Stimulated activated CD4-positive, alpha-beta T cell treated with anti-CD3 and anti-CD28 coated beads, Interleukin-12 subunit alpha, Interleukin-12 subunit beta, amount 100 ng/mL, for 24 hours (primary cell): ENCODE measurements at regions not wholly inside any gene's neighbourhood (a gene's known extent, or its start where the extent isn't known, plus 50 kb on each side); places are given as distances from the start of the nearest gene placed in this dataset.

Experiments
- DNase-seq, 2 experiments: peaks; one replicate each; pipeline ENCODE4 v3.0.0-alpha.2; 2020; ENCODE audit warnings: low read depth in 2 of 2

DNA sequence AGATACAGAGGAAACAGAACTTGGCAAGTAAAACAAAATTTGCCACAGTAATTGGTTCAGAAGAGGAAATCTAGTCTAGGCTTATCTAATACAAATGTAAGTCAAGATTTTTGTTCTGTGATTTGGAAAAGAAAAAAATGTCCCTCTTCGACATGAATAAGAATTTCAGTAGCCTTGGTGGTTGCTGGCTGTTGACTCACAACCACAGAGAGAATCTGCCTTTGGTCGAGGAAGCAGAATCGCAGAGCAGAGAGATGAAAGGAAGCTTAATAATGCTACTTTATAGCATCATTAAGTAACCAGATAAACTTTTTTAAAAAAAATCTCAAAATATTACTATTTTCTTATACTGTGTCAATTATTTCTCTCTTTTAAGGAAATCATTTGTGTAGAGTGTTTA is 1096.6 kb downstream of the FLRT2 start:
- DNase-seq, result no peak

DNA sequence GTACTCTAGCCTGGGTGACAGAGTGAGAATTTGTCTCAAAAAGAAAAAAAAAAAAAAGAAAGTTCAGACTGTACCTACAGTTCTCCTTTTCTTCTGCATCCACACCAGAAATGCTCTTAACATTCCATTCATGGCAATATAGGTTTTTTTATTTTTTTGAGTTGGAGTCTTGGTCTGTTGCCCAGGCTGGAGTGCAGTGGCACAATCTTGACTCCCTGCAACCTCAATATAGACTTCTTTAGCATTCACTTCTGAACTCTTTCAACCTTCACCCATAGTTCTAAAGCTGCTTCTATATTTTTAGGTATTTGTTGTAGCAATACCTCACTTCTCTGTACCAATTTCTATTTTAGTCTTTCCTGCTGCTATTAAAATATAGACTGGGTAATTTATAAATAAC is 1095.7 kb downstream of the FLRT2 start:
- DNase-seq, result no peak

DNA sequence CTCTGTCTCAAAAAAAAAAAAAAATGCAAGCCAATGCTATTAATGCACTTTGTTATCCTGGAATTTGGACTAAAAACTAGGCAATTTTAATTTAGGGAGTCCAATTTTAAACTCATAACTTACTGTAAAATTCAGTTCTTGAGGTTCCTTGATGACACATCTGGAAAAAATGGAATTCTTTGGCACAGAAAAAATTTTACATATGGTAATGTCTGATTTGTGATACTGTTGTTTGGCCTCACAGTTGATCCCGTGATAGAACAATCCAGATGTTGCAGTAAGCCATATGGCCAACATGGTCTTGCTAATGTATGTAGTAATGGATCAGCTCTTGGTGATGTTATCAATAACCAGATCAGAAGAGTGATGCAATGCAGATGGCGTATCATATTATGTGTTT is 1089.8 kb downstream of the FLRT2 start:
- DNase-seq, result no peak

DNA sequence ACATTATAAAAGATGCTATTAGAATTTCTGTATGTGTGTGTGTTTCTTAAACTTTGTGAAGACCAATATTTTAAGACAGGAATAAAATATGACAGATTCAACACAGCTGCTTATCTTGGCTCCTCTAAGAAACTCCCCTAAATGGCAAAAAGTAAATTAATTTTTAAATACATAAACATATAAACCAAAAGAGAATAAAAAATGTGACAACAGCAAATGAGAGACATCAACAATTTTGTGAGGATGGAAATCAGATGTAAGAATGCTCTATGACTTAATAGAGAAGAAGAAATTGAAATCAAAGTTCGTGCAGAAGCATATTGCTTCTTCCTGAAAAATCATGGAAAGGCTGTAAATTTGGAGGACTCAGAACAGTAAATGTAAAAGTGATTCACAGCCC is 1083.8 kb downstream of the FLRT2 start:
- DNase-seq, result no peak

DNA sequence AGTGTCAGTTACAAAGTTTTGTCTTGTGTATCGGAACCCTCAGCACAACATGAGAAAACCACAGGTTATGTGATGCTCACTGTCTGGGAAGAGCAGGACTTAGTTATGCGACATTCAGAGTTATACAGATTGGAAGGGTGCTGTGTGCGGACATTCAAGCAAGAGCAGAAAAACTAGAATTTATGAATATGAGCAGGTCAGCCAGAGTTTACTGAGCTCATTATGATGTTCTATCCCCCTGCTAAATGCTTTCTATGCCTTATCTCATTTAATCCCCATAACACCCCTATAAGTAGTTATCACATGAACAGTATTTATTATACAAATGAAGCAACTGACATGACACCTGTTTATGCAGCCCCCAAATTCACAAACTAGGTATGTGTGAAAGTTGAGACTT is 1083.2 kb downstream of the FLRT2 start:
- no peak for DNase-seq

- no peak for DNase-seq
These were observed 1074.6 kb downstream of the FLRT2 start for GRCh38 chr14:86604561-86604960.

GRCh38 chr14:86602263-86602662 is 1072.3 kb downstream of the FLRT2 start:
- DNase-seq, result no peak

DNA sequence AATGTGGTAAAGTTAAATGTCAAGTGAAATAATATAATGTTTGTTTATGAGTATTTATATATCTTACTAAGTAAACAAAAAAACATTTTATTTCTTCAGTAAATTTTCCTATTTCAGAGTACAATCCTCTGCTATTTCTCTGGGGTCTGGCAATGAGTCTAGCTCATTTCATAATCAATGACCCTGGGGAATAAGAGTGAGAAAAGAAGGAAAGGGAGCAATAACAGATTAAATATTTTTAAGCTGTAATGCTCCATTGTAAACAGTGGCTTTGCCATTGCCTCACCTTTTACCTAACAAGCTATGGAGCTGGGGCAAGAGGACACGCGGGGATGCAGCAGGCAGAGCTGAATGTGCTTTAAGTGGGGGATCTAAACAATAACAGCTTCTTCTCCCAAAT is 1071.9 kb downstream of the FLRT2 start:
- DNase-seq, result no peak

GRCh38 chr14:86597279-86597678 is 1067.3 kb downstream of the FLRT2 start:
- DNase-seq, result no peak

DNA sequence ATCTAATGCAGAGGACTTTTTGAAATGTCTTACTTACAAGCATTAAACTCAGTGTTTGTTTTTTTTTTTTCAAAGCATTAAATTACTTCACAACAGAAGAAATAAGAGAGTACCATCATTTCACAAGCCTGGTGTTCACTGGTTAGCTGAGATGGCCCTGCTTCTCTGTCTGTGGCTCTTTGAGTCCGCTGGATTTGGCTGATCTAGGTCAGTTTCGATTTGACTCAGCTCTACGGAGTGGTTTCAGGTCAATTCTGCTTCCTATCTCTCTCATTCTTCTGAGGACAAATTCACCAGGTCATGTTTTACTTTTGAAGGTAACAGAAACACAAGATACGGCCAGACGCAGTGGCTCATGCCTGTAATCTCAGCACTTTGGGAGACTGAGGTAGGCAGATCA is 1066.1 kb downstream of the FLRT2 start:
- no peak for DNase-seq

DNA sequence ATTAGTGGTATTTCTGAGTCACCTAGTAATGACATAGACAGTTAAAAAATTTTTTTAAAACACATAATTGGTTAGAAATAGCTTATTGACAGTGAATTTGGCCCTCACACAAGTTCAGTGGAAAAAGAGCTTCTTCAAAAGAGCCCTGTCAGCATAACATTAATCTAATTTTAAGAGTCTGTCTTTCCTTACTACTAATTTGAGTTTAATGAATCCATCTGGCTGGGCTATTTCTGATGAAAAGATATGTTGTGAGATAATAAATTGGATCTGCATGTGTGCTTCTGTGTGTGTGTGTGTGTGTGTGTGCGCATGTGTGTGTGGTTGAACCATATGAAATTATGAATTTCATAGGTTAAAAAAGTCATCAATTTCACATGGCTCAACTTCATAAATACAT is 1045.2 kb downstream of the FLRT2 start:
- DNase-seq, result no peak

GRCh38 chr14:86574778-86575129 is 1044.8 kb downstream of the FLRT2 start:
- DNase-seq, result no peak

- no peak for DNase-seq
These were observed 1044.3 kb downstream of the FLRT2 start for GRCh38 chr14:86574051-86574777.

DNA sequence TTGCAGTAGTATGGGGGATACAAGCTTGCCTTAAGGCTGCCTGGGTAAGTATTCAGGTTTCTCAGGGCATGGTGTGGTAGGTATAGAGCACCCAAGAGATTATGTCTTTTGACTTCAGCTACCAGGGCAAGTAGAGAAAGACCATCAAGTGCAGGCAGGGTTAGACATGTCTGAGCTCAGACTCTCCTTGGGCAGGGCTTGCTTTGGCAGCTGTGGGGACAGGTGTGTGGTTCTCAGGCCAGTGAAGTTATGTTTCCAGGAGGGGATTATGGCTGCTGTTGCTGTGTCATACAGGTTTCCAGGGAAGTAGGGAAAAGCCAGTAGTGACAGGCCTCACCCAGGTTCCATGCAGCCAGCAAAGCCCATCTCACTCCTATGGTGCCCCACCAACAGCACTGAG is 1040.4 kb downstream of the FLRT2 start:
- DNase-seq, result no peak

GRCh38 chr14:86543521-86543920 is 1013.6 kb downstream of the FLRT2 start:
- no peak for DNase-seq

DNA sequence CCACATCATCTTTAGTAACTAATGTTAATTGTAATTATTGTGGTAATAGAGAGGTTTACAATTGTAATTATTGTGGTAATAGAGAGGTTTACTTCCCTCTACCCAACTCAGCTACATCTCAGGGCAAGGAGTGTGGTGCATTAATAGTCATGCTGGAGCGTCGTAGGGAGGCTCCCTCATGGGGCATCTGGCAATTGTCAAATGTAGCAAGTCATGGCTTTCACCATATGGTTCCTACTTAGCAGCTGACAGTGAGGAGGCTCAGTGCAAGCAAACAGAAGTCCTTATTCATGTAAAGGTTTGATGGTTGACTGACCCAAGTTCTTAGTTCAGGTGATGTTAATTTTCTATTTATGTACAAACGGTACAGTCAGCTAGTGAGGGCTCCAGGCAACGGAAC is 1012.0 kb downstream of the FLRT2 start:
- no peak for DNase-seq

GRCh38 chr14:86540636-86541247 is 1010.8 kb downstream of the FLRT2 start:
- DNase-seq, result no peak

DNA sequence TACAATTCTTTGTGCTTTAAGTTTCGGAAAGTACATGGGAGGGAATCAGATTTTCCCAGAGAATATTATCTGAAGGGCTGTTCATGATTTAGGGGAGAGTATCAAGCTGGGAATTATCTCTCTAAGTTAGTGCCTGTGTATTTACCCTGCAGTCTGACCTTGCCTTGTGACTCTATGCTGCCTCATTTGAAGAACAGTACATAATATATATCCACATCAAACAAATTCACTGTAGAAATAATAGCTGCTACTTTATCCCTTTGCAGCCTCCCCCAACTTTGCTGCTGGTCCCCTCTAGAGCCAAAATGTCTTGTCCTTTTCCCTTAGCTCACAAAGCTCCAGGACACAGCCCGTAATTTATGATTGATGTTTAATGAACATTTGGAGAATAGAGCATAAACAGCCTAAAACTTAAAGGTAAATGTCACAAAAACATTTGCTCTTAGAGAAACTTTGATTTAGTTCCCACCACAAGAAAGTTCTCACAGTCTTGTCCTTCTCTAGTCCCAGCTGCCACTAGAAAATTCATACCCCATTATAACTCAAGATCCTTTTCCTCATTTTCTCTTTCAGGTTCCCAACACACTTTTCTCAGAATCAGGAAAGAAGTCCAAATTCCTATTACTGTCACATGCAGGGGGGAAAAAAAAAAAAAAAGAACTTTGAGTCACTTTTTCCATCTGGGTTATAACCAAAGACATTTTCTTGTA is 1009.6 kb downstream of the FLRT2 start:
- DNase-seq, result no peak

DNA sequence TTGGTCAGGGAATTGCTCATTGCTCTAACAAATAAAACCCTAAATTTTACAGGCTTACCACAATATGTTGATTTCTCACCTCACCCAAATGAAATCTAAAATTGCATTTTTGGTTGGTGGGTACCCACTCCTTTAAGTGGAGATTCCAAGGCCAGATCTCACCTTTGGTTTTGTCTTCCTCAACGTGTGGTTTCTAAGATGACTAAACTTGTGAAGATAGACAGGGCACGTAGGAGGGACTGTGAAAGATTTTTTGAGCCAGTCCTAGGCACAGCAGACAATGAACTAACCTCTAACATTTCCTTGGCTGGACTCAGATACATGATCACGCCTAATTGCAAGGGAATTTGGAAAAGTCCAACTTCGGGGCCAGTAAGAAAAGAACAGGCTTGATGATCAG is 1003.9 kb downstream of the FLRT2 start:
- DNase-seq, result no peak

DNA sequence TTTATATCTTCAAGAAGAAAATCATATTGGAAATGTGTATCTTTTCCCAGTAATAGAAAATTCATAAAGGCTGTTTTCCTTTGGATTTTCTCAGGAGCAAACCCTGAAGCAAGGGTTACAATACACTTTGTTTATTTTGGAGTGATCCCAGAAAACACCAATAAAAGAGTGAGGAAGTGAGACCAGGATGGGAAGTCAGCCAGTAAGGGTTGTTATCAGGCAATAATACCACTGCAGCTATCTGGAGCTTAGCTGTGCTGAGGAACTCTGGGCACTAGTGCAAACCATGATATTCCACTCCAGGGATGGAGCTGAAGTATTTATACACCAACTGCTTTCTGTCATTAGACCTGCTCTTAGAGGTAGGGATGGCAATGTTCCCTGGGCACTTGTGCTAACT is 1002.3 kb downstream of the FLRT2 start:
- DNase-seq, result no peak

DNA sequence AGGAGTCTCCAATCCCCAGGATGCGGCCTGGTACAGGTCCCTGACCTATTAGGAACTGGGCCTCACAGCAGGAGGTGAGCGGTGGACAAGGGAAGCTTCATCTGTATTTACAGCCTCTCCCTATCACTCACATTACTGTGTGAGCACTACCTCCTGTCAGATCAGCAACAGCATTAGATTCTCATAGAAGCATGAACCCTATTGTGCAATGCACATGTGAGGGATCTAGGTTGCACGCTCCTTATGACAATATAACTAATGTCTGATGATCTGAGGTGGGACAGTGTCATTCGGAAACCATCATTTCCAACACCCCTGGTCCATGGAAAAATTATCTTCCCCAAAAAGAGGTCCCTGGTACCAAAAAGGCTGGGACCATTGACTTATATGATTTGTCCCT is 1000.5 kb downstream of the FLRT2 start:
- no peak for DNase-seq

DNA sequence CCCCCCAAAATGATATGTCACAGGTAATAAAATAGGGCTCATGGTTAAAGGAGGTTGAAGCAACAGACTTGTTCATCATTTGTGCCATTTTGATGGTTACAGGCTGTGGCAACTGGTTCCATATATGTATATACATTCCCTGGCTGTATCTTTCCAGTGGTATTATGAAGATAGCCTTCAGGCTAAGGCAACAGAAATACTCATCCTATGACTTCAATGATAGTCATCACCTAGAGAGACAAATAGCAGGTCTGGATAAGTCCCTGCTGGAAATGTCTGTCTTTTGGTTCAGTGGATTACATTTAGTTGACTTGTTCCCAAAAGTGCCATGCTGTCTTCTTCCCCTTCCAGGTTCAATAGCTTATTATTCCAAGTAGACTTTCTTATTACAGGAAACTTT is 997.4 kb downstream of the FLRT2 start:
- DNase-seq, result no peak

DNA sequence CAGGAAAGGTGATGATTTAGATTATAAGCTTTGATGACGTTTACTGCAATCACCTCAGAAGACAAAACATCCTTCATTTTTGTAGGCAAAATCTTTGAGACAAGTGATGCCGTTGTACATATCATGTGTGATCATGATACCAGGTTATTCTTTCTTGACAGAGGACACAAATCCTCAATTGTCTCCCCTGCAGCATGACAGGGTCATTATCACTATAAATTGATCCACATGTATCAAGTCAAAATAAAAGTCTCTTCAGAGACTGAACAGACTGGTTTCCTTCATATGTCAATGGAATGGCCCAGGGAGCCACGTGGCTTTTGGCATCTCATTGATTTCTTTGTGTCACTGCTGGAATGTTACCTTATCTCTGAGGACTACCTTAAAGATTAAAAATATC is 995.7 kb downstream of the FLRT2 start:
- DNase-seq, result no peak
